Chondrocyte (in vitro differentiated cells): ENCODE measurements at regions not wholly inside any gene's neighbourhood (a gene's known extent, or its start where the extent isn't known, plus 50 kb on each side); places are given as distances from the start of the nearest gene placed in this dataset.

Experiments
- DNase-seq: peaks from one replicate; pipeline ENCODE4 v3.0.0; 2021; ENCODE audit warnings: mixed read lengths, low spot score
- H3K27ac Mint-ChIP-seq: one replicate; pipeline ENCODE4 v1.8.0; 2021; ENCODE audit warnings: mild to moderate bottlenecking, moderate library complexity, mixed read lengths; ENCODE audit not compliant: unreplicated experiment
- H3K27me3 Mint-ChIP-seq: 2 replicates; pipeline ENCODE4 v1.8.0; 2021; ENCODE audit warnings: low read depth, mixed read lengths
- H3K36me3 Mint-ChIP-seq: 2 replicates; pipeline ENCODE4 v1.8.0; 2021; ENCODE audit warnings: low read depth, mixed read lengths
- H3K4me1 Mint-ChIP-seq: 2 replicates; pipeline ENCODE4 v1.8.0; 2021; ENCODE audit warnings: low read depth, mild to moderate bottlenecking, mixed read lengths
- H3K4me3 Mint-ChIP-seq: one replicate; pipeline ENCODE4 v1.8.0; 2021; ENCODE audit warnings: mild to moderate bottlenecking, moderate library complexity, mixed read lengths; ENCODE audit not compliant: unreplicated experiment
- H3K9me3 Mint-ChIP-seq: 2 replicates; pipeline ENCODE4 v1.8.0; 2021; ENCODE audit warnings: low read depth, mixed read lengths
- CTCF ChIP-seq: fragments of 200-600 bp; sonication (generic); IDR thresholded peaks from 2 replicates; pipeline ENCODE4 v1.5.0; 2021; ENCODE audit warnings: antibody characterized with exemption, mild to moderate bottlenecking, moderate library complexity

GRCh38 chr2:128371648-128372345 is 53.1 kb upstream of the HS6ST1 start:
- Mint-ChIP-seq H3K9me3 (no peaks in the 10 kb centered on the region), H3K4me1 (peaks cover 39% of the 10 kb centered on the region), H3K36me3 (no peaks in the 10 kb centered on the region), H3K27ac (no peak overlapping the region), H3K27me3 (no peaks in the 10 kb centered on the region), H3K4me3 (no peak overlapping the region)
- peak; percentile 68 for DNase-seq
- TF ChIP-seq CTCF: no peak

DNA sequence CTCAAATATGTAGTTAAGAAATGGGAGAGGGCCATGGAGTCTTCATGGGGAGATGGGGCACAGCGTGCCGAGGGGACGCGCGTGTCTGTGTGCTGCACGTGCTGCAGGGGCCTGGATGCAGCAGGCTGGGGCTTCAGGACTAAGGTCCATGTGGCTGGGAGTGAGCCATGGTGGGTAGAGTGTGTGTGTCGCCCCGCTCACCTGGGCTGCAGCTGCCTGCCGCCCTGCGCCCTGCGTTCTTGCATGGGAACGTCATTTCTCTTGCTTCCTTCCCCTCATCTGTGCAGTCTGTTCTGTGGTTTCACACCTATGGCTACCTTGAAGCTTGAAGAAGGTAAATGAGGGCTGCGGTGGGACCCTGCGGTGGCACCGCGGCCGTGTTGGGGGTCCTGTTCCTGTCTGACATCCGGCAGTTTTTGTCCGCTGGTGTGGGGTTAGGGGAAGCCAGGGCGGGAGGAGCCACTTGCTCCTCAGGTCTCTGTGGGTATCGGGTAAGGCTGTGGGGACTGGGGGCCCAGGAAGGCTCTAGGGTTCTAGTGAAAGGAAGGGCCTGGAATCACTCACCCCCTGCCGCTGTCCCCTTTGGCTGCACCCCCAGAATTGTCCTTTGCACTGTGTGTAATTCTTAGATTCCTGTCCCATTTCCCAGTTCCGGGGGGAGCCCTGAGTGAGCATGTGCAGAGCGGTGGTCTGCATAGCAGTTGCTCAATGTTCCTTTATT is 54.1 kb upstream of the HS6ST1 start:
- TF ChIP-seq CTCF: no peak
- Mint-ChIP-seq H3K36me3 (no peaks in the 10 kb centered on the region), H3K27me3 (no peaks in the 10 kb centered on the region), H3K27ac (no peak overlapping the region), H3K4me3 (no peak overlapping the region), H3K9me3 (no peaks in the 10 kb centered on the region), H3K4me1 (peaks cover 35% of the 10 kb centered on the region)
- DNase-seq: peak; percentile 91

DNA sequence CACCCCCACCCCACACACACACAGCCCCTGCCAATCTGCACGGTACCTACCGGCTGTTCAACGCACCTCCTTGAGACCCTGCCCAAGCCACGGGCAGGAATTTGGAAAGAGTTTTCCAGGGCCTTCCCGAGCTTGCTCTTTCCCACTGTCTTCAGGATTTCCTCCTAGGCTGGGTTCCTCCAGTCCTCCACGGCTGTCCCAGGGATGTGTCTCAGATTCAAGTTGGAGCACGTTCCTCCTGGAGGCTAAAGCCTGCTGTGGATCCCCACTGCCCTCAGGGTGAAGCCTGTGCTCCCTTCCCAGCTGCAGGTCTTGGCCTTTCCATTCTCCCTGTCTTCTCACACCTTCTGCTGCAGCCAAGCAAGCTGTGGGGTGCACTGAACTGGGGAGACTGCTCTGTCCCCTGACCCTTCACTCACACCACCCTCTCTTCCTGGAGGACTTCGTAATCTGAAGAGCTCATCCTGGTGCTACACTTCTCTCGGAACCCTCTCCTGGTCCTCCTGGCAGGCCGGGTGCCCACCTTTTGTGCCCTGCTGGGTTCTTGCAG is 54.9 kb upstream of the HS6ST1 start:
- H3K27me3 Mint-ChIP-seq: no peaks in the 10 kb centered on the region
- no peaks in the 10 kb centered on the region for H3K9me3 Mint-ChIP-seq
- no peaks in the 10 kb centered on the region for H3K36me3 Mint-ChIP-seq
- H3K27ac Mint-ChIP-seq: no peak overlapping the region
- H3K4me3 Mint-ChIP-seq: no peak overlapping the region
- peak; percentile 76 for DNase-seq
- peaks cover 38% of the 10 kb centered on the region for H3K4me1 Mint-ChIP-seq
- TF ChIP-seq CTCF: no peak

GRCh38 chr2:128374001-128374710 is 55.5 kb upstream of the HS6ST1 start:
- Mint-ChIP-seq H3K4me3 (peak overlapping the region; percentile 33), H3K4me1 (peaks cover 39% of the 10 kb centered on the region), H3K36me3 (no peaks in the 10 kb centered on the region), H3K27me3 (no peaks in the 10 kb centered on the region), H3K9me3 (no peaks in the 10 kb centered on the region), H3K27ac (peak overlapping the region; percentile 51)
- no peak for TF ChIP-seq CTCF
- DNase-seq: peak; percentile 73
